Psoas muscle (tissue), 7 donors: ENCODE measurements at regions not wholly inside any gene's neighbourhood (a gene's known extent, or its start where the extent isn't known, plus 50 kb on each side); places are given as distances from the start of the nearest gene placed in this dataset.

Source experiments
- ATAC-seq, 4 donors: fragments of 200-7000 bp; cut with Tn5 transposase; one replicate each; pipeline ENCODE4 v1.9.1; 2020; ENCODE audit warnings: moderate library complexity in 3 of 4, mild to moderate bottlenecking in 2 of 4
- DNase-seq, 2 donors: peaks; one replicate each; pipeline ENCODE4 v3.0.0-alpha.2; 2020
- H3K27ac ChIP-seq: fragments of 200-600 bp; one replicate; pipeline ENCODE4 v1.8.0; 2022
- H3K27me3 ChIP-seq, 3 donors: fragments of 200-600 bp in 1 of 3; one replicate each; pipeline versions ENCODE4 v1.6.1 to v1.8.0; 2013 to 2022; ENCODE audit warnings: low read length in 2 of 3, mild to moderate bottlenecking in 2 of 3, moderate library complexity in 1 of 3; ENCODE audit not compliant: insufficient read depth in 3 of 3
- H3K36me3 ChIP-seq, 2 donors: fragments of 200-600 bp in 1 of 2; one replicate each; pipeline versions ENCODE4 v1.6.1 to v1.8.0; 2013 to 2022; ENCODE audit warnings: low read depth in 1 of 2, mild to moderate bottlenecking in 1 of 2, moderate library complexity in 1 of 2; ENCODE audit not compliant: insufficient read depth in 1 of 2
- H3K4me1 ChIP-seq: fragments of 200-600 bp; one replicate; pipeline ENCODE4 v1.8.0; 2022
- H3K4me3 ChIP-seq: fragments of 200-600 bp; one replicate; pipeline ENCODE4 v1.8.0; 2022; ENCODE audit warnings: mild to moderate bottlenecking
- H3K9me3 ChIP-seq: fragments of 200-600 bp; one replicate; pipeline ENCODE4 v1.8.0; 2022
- WGBS, 3 donors: extraction: QIAGEN DNeasy Blood & Tissue Kit; methylation state at CpG; one replicate each; pipeline versions ENCODE4 v1.1.6 to v1.1.7; 2013; 5-methylcytosine and 5-hydroxymethylcytosine counted together
- intact Hi-C, 2 donors: fragments of 100-400 bp; cut with DNase I; formaldehyde crosslinking; loops; one replicate each; pipeline versions ENCODE4 v1.11.0 to v1.14.2; 2022
- TF ChIP-seq, protein P1 (sequence below): fragments of 200-600 bp; IDR thresholded peaks from one replicate; pipeline ENCODE4 v1.8.0; 2022; ENCODE audit warnings: antibody characterized with exemption
- donor health status: healthy with polysubstance abuse.
- donor health status: DM: no; HTN: no; CAD: no; lungs with moderate emphysema.
- donor health status: Bipolar disorder and iron deficiency.
- donor health status: healthy.
- donor health status: DM: yes; HTN: yes; CAD: no.
- donor health status: DM: no; HTN: no; CAD: no.
- donor health status: DM: yes; HTN: yes; CAD: no.

DNA sequence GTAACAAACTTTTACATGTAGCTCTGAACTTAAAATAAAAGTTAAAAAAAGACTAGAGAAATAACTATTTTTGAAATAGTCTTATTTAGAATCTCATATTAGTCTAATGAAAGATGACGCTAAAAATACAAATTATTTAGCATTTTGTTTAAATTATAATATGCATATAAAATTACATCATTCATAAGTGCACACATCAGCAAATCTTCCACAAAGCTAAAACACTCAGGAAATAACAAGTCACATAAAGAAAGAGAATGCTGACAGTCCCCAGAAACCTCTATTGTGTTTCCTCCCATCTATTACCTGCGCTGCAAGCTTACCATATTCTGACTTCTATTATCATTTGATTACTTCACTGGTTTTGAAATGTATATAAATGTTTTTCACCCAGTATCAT is 986.9 kb upstream of the SEMA6A start:
- WGBS, 3 donors: 94 to 96% (median 94%) methylated on average over 2 of the region's 2 CpGs
- no peaks in the 10 kb centered on the region for H3K36me3 ChIP-seq
- ATAC-seq (no peak), DNase-seq (no peak)
- no peak overlapping the region for H3K4me3 ChIP-seq
- H3K4me1 ChIP-seq: no peaks in the 10 kb centered on the region
- intact Hi-C loops: no loop called here
- no peak overlapping the region for H3K27ac ChIP-seq
- TF ChIP-seq, protein P1, sequence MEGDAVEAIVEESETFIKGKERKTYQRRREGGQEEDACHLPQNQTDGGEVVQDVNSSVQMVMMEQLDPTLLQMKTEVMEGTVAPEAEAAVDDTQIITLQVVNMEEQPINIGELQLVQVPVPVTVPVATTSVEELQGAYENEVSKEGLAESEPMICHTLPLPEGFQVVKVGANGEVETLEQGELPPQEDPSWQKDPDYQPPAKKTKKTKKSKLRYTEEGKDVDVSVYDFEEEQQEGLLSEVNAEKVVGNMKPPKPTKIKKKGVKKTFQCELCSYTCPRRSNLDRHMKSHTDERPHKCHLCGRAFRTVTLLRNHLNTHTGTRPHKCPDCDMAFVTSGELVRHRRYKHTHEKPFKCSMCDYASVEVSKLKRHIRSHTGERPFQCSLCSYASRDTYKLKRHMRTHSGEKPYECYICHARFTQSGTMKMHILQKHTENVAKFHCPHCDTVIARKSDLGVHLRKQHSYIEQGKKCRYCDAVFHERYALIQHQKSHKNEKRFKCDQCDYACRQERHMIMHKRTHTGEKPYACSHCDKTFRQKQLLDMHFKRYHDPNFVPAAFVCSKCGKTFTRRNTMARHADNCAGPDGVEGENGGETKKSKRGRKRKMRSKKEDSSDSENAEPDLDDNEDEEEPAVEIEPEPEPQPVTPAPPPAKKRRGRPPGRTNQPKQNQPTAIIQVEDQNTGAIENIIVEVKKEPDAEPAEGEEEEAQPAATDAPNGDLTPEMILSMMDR: no peak
- no peaks in the 10 kb centered on the region for H3K9me3 ChIP-seq
- no peaks in the 10 kb centered on the region for H3K27me3 ChIP-seq

DNA sequence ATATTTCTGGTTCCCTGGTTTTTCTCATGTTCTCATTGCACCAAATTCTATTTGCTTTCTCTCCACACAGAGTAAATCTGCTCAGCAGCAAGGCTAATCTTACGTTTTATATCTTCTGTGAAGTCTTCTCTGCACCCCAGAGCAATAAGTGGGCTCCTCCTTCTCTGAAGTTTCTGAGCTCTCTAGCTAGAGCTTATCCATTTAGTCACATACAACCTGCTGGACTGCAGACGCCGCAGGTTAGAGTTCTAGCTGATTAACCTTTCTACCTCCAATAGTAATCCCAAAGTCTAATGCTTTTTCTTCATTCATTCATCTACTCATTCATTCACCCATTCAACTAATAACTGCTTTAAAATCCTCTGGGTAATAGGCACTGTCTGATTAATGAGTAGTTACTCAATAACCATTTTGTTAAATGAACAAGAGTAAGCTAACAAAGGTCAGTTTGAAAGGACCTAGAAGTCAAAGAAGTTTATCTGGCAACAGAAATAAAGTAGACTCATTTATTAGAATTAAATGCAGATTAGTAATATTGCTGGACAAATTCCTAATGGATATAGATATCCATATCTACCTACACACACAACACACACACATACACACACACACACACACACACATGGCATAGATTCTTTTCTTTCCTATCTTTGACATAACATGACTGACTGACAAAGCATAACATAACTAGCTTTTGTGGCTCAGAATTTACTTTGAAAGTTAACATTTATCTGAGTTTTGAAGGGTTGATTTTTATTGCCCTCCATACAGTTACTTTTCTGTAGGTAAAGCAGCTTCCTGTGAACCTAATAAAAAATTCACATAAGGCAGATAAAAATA is 984.6 kb upstream of the SEMA6A start:
- no peak for ATAC-seq
- no peaks in the 10 kb centered on the region for H3K9me3 ChIP-seq
- H3K4me3 ChIP-seq: no peak overlapping the region
- intact Hi-C loops: no loop called here
- no peaks in the 10 kb centered on the region for H3K36me3 ChIP-seq
- H3K4me1 ChIP-seq: no peaks in the 10 kb centered on the region
- TF ChIP-seq, protein P1: no peak
- H3K27ac ChIP-seq: no peak overlapping the region
- WGBS, 3 donors: 78 to 80% (median 79%) methylated on average over 3 of the region's 3 CpGs
- H3K27me3 ChIP-seq: no peaks in the 10 kb centered on the region
- no peak for DNase-seq

DNA sequence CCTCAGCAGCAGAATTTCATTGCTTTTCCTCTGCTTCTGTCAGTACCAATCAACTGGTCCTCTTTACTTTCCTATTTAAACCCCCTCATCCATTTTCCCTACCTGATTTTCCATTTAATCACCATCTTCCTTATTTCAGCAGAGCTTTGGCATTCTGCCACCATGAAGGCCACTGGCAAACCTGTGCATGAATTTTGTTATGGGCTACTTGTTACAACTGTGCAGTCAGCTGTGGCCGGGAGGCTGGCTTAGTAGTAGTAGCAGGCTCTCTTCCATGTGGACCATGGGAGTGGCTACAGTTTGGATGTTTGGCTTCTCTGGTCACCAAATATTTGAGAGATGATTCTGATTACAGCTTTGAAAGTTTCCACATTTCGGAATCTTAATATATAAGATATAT is 976.6 kb upstream of the SEMA6A start:
- TF ChIP-seq, protein P1: no peak
- Histone ChIP-seq H3K27me3 (no peaks in the 10 kb centered on the region), H3K4me3 (no peak overlapping the region), H3K9me3 (no peaks in the 10 kb centered on the region), H3K36me3 (no peaks in the 10 kb centered on the region), H3K27ac (no peak overlapping the region), H3K4me1 (no peaks in the 10 kb centered on the region)
- ATAC-seq (no peak), DNase-seq (no peak)
- intact Hi-C loops: no loop called here
- 79 to 85% (median 81%) methylated on average over 2 of the region's 2 CpGs for WGBS, 3 donors

DNA sequence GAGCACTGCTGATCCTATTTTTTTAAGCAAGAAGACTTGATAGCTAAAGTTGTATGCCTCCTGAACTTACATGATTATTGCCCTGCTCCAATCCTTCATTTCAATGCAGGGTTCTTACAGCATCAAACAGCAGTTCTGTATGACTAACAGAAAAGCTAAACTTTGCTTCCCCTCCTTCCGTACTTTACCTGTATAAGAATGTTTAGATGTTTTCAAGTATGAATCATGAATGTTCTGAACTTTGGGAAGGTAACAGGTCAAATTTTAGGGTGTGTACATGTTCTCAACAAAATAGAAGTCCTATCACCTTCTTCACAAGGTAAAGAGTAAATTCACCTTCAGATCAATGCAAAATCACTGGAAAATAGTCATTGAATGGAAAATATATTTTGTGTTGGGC is 972.6 kb upstream of the SEMA6A start:
- WGBS, 3 donors: 86 to 96% (median 93%) methylated on average over 1 of the region's 1 CpG
- TF ChIP-seq, protein P1: no peak
- no peaks in the 10 kb centered on the region for H3K4me1 ChIP-seq
- no peak overlapping the region for H3K27ac ChIP-seq
- DNase-seq (no peak), ATAC-seq (no peak)
- no peak overlapping the region for H3K4me3 ChIP-seq
- H3K9me3 ChIP-seq: peaks cover 4% of the 10 kb centered on the region
- intact Hi-C loops: no loop called here
- no peaks in the 10 kb centered on the region for H3K36me3 ChIP-seq
- no peaks in the 10 kb centered on the region for H3K27me3 ChIP-seq

DNA sequence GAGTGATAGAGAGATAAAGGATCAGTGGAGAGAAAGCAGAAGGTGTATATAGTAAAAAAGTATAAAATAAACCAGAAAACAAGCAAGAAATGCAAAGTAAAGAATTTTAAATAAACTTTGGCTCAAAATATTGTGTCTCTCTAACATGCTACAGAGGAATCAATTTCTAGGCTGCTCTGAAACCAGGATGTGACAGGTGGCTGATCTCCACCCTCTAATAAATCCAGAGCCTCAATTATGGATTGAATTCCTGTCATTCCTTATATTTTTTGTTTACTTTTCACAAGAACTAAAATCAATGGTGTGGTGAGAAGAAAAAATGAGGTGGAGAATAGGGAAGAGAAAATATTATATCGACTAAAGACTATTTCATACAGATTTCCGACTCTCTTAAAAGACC is 965.1 kb upstream of the SEMA6A start:
- DNase-seq: no peak
- H3K9me3 ChIP-seq: no peaks in the 10 kb centered on the region
- H3K27me3 ChIP-seq: no peaks in the 10 kb centered on the region
- no peak overlapping the region for H3K27ac ChIP-seq
- no peaks in the 10 kb centered on the region for H3K4me1 ChIP-seq
- no peaks in the 10 kb centered on the region for H3K36me3 ChIP-seq
- 83 to 89% (median 84%) methylated on average over 2 of the region's 2 CpGs for WGBS, 3 donors
- TF ChIP-seq, protein P1: no peak
- intact Hi-C loops: no loop called here
- H3K4me3 ChIP-seq: no peak overlapping the region
- no peak for ATAC-seq
